IMR-90 (cell line): ENCODE measurements at regions not wholly inside any gene's neighbourhood (a gene's known extent, or its start where the extent isn't known, plus 50 kb on each side); places are given as distances from the start of the nearest gene placed in this dataset.

ENCODE experiments used
- CHD1 ChIP-seq: IDR thresholded peaks from 2 replicates; pipeline ENCODE4 v1.6.1; 2012; ENCODE audit warnings: low read depth, low read length, improper control_type of control experiment
- CTCF ChIP-seq: conservative IDR thresholded peaks from 2 replicates; pipeline ENCODE4 v1.5.1; 2012; ENCODE audit warnings: mild to moderate bottlenecking, low read depth, low read length, improper control_type of control experiment
- FOS ChIP-seq: fragments of 150-350 bp; IDR thresholded peaks from 2 replicates; pipeline ENCODE4 v1.6.1; 2016; ENCODE audit warnings: low read depth, low read length

- TF ChIP-seq FOS (no peak), CTCF (no peak), CHD1 (no peak)
These were observed 206.2 kb downstream of the ZNF365 start for GRCh38 chr10:62580396-62580795.
